Skeletal muscle tissue (tissue), 3 donors: ENCODE measurements at regions not wholly inside any gene's neighbourhood (a gene's known extent, or its start where the extent isn't known, plus 50 kb on each side); places are given as distances from the start of the nearest gene placed in this dataset.

Experiments used
- H3K27ac ChIP-seq: one replicate; pipeline ENCODE4 v1.7.0; 2013; ENCODE audit warnings: mild to moderate bottlenecking, low read depth, low read length, inconsistent platforms
- H3K27me3 ChIP-seq, 3 donors: one replicate each; pipeline ENCODE4 v1.7.0; 2013; ENCODE audit warnings: low read length in 3 of 3; ENCODE audit not compliant: control insufficient read depth in 3 of 3, insufficient read depth in 3 of 3
- H3K36me3 ChIP-seq, 3 donors: one replicate each; pipeline ENCODE4 v1.7.0; 2013; ENCODE audit warnings: low read length in 3 of 3; ENCODE audit not compliant: control insufficient read depth in 3 of 3, insufficient read depth in 3 of 3
- H3K4me1 ChIP-seq, 3 donors: one replicate each; pipeline ENCODE4 v1.7.0; 2013; ENCODE audit warnings: low read length in 3 of 3, mild to moderate bottlenecking in 3 of 3; ENCODE audit not compliant: control insufficient read depth in 3 of 3, insufficient read depth in 3 of 3
- H3K4me3 ChIP-seq, 3 donors: one replicate each; pipeline ENCODE4 v1.7.0; 2013; ENCODE audit warnings: low read length in 3 of 3
- H3K9ac ChIP-seq, 3 donors: one replicate each; pipeline ENCODE4 v1.7.0; 2013; ENCODE audit warnings: low read length in 3 of 3, mild to moderate bottlenecking in 3 of 3, moderate library complexity in 2 of 3, low read depth in 1 of 3
- H3K9me3 ChIP-seq, 3 donors: one replicate each; pipeline ENCODE4 v1.7.0; 2013; ENCODE audit warnings: low read length in 3 of 3; ENCODE audit not compliant: control insufficient read depth in 3 of 3
- donor health status: Osteomylitis.

- Histone ChIP-seq H3K9ac (no peak overlapping the region), H3K36me3 (no peaks in the 10 kb centered on the region), H3K27ac (no peak overlapping the region), H3K4me3 (no peak overlapping the region), H3K27me3 (no peaks in the 10 kb centered on the region), H3K9me3 (no peaks in the 10 kb centered on the region), H3K4me1 (no peaks in the 10 kb centered on the region)
Observed at GRCh38 chr13:103315711-103316110, 249.5 kb upstream of the SLC10A2 start.

DNA sequence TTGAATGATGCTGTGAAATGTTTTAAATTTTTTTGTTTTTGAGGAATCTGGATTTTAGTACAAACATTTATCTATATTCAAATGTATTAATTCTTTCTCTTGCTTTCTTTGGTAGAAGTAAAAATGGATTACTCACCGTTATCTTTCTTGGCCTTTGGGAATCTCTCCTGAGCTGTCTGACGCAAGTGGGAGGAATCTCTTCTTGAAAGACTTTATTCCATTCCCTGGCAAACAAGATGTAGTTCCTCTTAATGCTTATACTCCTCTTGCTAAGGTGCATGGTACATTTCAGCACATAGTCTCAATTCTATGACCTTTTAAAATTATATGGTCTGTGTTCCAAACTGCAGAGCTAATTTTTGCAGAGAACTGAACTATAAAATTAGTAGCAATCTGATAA lies 246.2 kb upstream of the SLC10A2 start:
- H3K4me1 ChIP-seq: no peaks in the 10 kb centered on the region
- no peaks in the 10 kb centered on the region for H3K27me3 ChIP-seq
- H3K9ac ChIP-seq: no peak overlapping the region
- H3K9me3 ChIP-seq: no peaks in the 10 kb centered on the region
- no peak overlapping the region for H3K4me3 ChIP-seq
- H3K36me3 ChIP-seq: no peaks in the 10 kb centered on the region
- no peak overlapping the region for H3K27ac ChIP-seq

GRCh38 chr13:103308667-103309066 lies 242.4 kb upstream of the SLC10A2 start:
- Histone ChIP-seq H3K27ac (no peak overlapping the region), H3K27me3 (no peaks in the 10 kb centered on the region), H3K9me3 (no peaks in the 10 kb centered on the region), H3K9ac (no peak overlapping the region), H3K4me1 (no peaks in the 10 kb centered on the region), H3K4me3 (no peak overlapping the region), H3K36me3 (no peaks in the 10 kb centered on the region)

GRCh38 chr13:103306163-103306562 lies 239.9 kb upstream of the SLC10A2 start:
- Histone ChIP-seq H3K9ac (no peak overlapping the region), H3K27me3 (no peaks in the 10 kb centered on the region), H3K36me3 (no peaks in the 10 kb centered on the region), H3K9me3 (no peaks in the 10 kb centered on the region), H3K4me1 (no peaks in the 10 kb centered on the region), H3K27ac (no peak overlapping the region), H3K4me3 (no peak overlapping the region)

- H3K4me1 ChIP-seq: no peaks in the 10 kb centered on the region
- H3K9me3 ChIP-seq: no peaks in the 10 kb centered on the region
- no peaks in the 10 kb centered on the region for H3K27me3 ChIP-seq
- H3K36me3 ChIP-seq: no peaks in the 10 kb centered on the region
- no peak overlapping the region for H3K27ac ChIP-seq
- no peak overlapping the region for H3K9ac ChIP-seq
- no peak overlapping the region for H3K4me3 ChIP-seq
Observed at GRCh38 chr13:103303078-103303651, 236.9 kb upstream of the SLC10A2 start.

DNA sequence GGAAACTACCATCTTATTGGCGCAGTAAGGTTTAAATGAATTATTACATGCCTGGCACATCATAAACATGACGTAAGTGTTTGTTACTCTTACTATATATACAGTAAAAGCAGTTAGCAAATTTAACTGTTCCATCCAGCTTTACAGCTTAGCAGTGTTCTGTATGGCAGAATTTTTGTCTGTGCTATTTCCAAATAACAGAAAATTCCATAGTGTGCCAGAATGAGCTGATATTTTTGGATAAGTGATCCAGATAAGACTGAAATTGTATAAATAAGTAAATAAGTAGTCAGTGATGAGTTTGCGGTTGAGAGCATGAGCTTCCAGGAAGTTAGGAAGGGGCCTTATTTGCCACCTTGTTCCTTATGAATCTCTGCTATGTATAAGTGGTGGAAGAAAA lies 236.5 kb upstream of the SLC10A2 start:
- Histone ChIP-seq H3K4me3 (no peak overlapping the region), H3K27me3 (no peaks in the 10 kb centered on the region), H3K4me1 (no peaks in the 10 kb centered on the region), H3K36me3 (no peaks in the 10 kb centered on the region), H3K9ac (no peak overlapping the region), H3K9me3 (no peaks in the 10 kb centered on the region), H3K27ac (no peak overlapping the region)

GRCh38 chr13:103299079-103299478 lies 232.9 kb upstream of the SLC10A2 start:
- H3K4me1 ChIP-seq: no peaks in the 10 kb centered on the region
- no peaks in the 10 kb centered on the region for H3K27me3 ChIP-seq
- H3K4me3 ChIP-seq: no peak overlapping the region
- no peak overlapping the region for H3K9ac ChIP-seq
- peaks cover 0 to 7% (median 0%) of the 10 kb centered on the region in 3 donors for H3K9me3 ChIP-seq
- H3K36me3 ChIP-seq: no peaks in the 10 kb centered on the region
- no peak overlapping the region for H3K27ac ChIP-seq

- H3K4me3 ChIP-seq: no peak overlapping the region
- H3K4me1 ChIP-seq: no peaks in the 10 kb centered on the region
- no peaks in the 10 kb centered on the region for H3K36me3 ChIP-seq
- H3K27me3 ChIP-seq: no peaks in the 10 kb centered on the region
- H3K27ac ChIP-seq: no peak overlapping the region
- H3K9ac ChIP-seq: no peak overlapping the region
- peaks cover 0 to 7% (median 0%) of the 10 kb centered on the region in 3 donors for H3K9me3 ChIP-seq
Observed at GRCh38 chr13:103297083-103297482, 230.9 kb upstream of the SLC10A2 start.

GRCh38 chr13:103291798-103292572 lies 225.8 kb upstream of the SLC10A2 start:
- Histone ChIP-seq H3K9ac (no peak overlapping the region), H3K36me3 (no peaks in the 10 kb centered on the region)

DNA sequence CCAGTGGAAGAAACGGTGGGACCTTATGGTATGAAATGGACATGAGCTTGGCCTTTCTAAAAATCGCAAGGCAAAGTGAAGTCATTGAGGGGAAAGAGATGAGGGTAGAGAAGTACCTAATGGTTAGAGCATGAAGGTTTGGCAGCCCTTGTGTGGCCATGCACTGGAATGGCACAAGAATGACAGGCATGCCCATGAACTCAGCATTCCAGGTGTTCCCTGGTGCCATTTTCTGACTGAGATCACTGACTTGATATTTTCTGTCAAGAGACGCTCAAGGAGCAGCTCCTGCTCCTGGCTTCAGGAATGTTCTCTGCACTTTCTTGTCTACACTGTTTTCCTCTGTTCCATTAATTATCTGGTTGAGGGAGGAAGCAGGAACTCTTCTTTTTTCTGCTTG lies 225.0 kb upstream of the SLC10A2 start:
- H3K9ac ChIP-seq: no peak overlapping the region
- H3K4me3 ChIP-seq: no peak overlapping the region
- H3K36me3 ChIP-seq: no peaks in the 10 kb centered on the region
- no peaks in the 10 kb centered on the region for H3K27me3 ChIP-seq
- H3K4me1 ChIP-seq: no peaks in the 10 kb centered on the region
- H3K27ac ChIP-seq: no peak overlapping the region
- H3K9me3 ChIP-seq: no peaks in the 10 kb centered on the region

More at GRCh38 chr13:103291798-103292572, 225.8 kb upstream of the SLC10A2 start:
- Histone ChIP-seq H3K4me1 (no peaks in the 10 kb centered on the region), H3K4me3 (no peak overlapping the region), H3K27me3 (no peaks in the 10 kb centered on the region), H3K27ac (no peak overlapping the region), H3K9me3 (peaks cover 0 to under 1% (median 0%) of the 10 kb centered on the region in 3 donors)
